Testis (tissue), 2 donors: ENCODE measurements at regions not wholly inside any gene's neighbourhood (a gene's known extent, or its start where the extent isn't known, plus 50 kb on each side); places are given as distances from the start of the nearest gene placed in this dataset.

Experiments
- DNase-seq: peaks from one replicate; pipeline ENCODE4 v3.0.0-alpha.2; 2019
- H3K27ac ChIP-seq, 2 donors: fragments of 200-600 bp; sonication (generic); one replicate each; pipeline ENCODE4 v1.5.1; 2019
- H3K27me3 ChIP-seq: fragments of 200-600 bp; sonication (generic); one replicate; pipeline ENCODE4 v1.5.1; 2019
- H3K36me3 ChIP-seq: fragments of 200-600 bp; sonication (generic); one replicate; pipeline ENCODE4 v1.5.1; 2017; ENCODE audit warnings: low read depth; ENCODE audit errors: missing control alignments
- H3K4me1 ChIP-seq: fragments of 200-600 bp; sonication (generic); one replicate; pipeline ENCODE4 v1.5.1; 2019
- H3K4me3 ChIP-seq, 2 donors: fragments of 200-600 bp; sonication (generic); one replicate each; pipeline ENCODE4 v1.5.1; 2017 to 2019
- H3K9me3 ChIP-seq: fragments of 200-600 bp; sonication (generic); one replicate; pipeline ENCODE4 v1.5.1; 2017
- POLR2A ChIP-seq: fragments of 450-650 bp; IDR thresholded peaks from one replicate; pipeline ENCODE4 v1.6.1; 2017; ENCODE audit warnings: antibody characterized with exemption, mild to moderate bottlenecking, moderate library complexity
- WGBS, 2 donors: methylation state at CpG; one replicate each; pipeline ENCODE4 v1.1.5; 2018; 5-methylcytosine and 5-hydroxymethylcytosine counted together
- intact Hi-C: fragments of 100-400 bp; cut with DNase I; formaldehyde crosslinking; loops from one replicate; pipeline ENCODE4 v1.15.1; 2023; ENCODE audit warnings: low total_unique reads
- TF ChIP-seq, protein P1 (sequence below), 3 experiments: fragments of 450-650 bp in 2 of 3; fragments of 200-600 bp in 1 of 3; sonication (generic) in 1 of 3; IDR thresholded peaks; one replicate each; pipeline ENCODE4 v1.5.1; 2016 to 2019; ENCODE audit warnings: antibody characterized with exemption in 3 of 3, mild to moderate bottlenecking in 2 of 3, moderate library complexity in 1 of 3

DNA sequence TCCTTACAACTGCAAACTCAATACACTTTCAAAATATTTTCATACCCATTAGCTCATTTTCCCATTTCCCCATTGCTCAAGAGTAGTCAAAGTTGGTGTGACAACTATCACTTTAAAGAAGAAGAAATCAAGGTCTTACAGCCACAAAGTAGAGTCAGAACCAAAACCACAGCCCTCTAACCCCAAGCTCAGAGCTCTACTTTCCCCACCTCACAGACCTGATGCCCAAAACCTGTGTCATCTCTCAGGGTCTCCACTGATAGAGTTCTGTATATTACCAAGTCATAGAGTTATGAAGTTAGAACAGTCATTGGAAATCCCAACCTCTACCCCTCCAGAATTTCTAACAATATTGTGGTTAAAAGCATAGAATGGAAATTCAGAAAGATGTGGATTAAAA lies 505.8 kb downstream of the RAB28 start:
- TF ChIP-seq, protein P1, sequence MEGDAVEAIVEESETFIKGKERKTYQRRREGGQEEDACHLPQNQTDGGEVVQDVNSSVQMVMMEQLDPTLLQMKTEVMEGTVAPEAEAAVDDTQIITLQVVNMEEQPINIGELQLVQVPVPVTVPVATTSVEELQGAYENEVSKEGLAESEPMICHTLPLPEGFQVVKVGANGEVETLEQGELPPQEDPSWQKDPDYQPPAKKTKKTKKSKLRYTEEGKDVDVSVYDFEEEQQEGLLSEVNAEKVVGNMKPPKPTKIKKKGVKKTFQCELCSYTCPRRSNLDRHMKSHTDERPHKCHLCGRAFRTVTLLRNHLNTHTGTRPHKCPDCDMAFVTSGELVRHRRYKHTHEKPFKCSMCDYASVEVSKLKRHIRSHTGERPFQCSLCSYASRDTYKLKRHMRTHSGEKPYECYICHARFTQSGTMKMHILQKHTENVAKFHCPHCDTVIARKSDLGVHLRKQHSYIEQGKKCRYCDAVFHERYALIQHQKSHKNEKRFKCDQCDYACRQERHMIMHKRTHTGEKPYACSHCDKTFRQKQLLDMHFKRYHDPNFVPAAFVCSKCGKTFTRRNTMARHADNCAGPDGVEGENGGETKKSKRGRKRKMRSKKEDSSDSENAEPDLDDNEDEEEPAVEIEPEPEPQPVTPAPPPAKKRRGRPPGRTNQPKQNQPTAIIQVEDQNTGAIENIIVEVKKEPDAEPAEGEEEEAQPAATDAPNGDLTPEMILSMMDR (IDR thresholded peaks at IDR 0.05), result no peak
- no peak for TF ChIP-seq POLR2A
- Histone ChIP-seq H3K4me1 (no peaks in the 10 kb centered on the region), H3K27ac (no peak overlapping the region), H3K27me3 (no peaks in the 10 kb centered on the region), H3K36me3 (no peaks in the 10 kb centered on the region), H3K9me3 (no peaks in the 10 kb centered on the region), H3K4me3 (no peak overlapping the region)
- intact Hi-C loops, result no loop called here
- no peak for DNase-seq

GRCh38 chr4:12975511-12975910 lies 508.6 kb downstream of the RAB28 start:
- no peak overlapping the region for H3K27ac ChIP-seq
- no peaks in the 10 kb centered on the region for H3K27me3 ChIP-seq
- no peaks in the 10 kb centered on the region for H3K36me3 ChIP-seq
- DNase-seq, result no peak
- intact Hi-C loops, result no loop called here
- no peaks in the 10 kb centered on the region for H3K4me1 ChIP-seq
- H3K4me3 ChIP-seq, result no peak overlapping the region
- no peaks in the 10 kb centered on the region for H3K9me3 ChIP-seq
- no peak for TF ChIP-seq POLR2A
- TF ChIP-seq, protein P1 (IDR thresholded peaks at IDR 0.05), result no peak
- WGBS, 2 donors, result 83 to 85% methylated on average over 3 of the region's 3 CpGs

GRCh38 chr4:12973522-12973921 lies 510.6 kb downstream of the RAB28 start:
- TF ChIP-seq, protein P1 (IDR thresholded peaks at IDR 0.05), result no peak
- no peak for TF ChIP-seq POLR2A

GRCh38 chr4:12968345-12968744 lies 515.8 kb downstream of the RAB28 start:
- intact Hi-C loops, result no loop called here
- Histone ChIP-seq H3K4me3 (no peak overlapping the region), H3K9me3 (no peaks in the 10 kb centered on the region), H3K27me3 (no peaks in the 10 kb centered on the region), H3K27ac (no peak overlapping the region), H3K4me1 (no peaks in the 10 kb centered on the region), H3K36me3 (no peaks in the 10 kb centered on the region)
- no peak for DNase-seq
- TF ChIP-seq, protein P1 (IDR thresholded peaks at IDR 0.05), result no peak
- TF ChIP-seq POLR2A, result no peak
- WGBS, 2 donors, result 53 to 64% methylated on average over 4 of the region's 4 CpGs

More at GRCh38 chr4:12973522-12973921, 510.6 kb downstream of the RAB28 start:
- no peak for DNase-seq
- Histone ChIP-seq H3K27me3 (no peaks in the 10 kb centered on the region), H3K4me3 (no peak overlapping the region), H3K9me3 (no peaks in the 10 kb centered on the region), H3K4me1 (no peaks in the 10 kb centered on the region), H3K27ac (no peak overlapping the region), H3K36me3 (no peaks in the 10 kb centered on the region)
- intact Hi-C loops, result no loop called here
- WGBS, 2 donors, result 91% methylated on average over 2 of the region's 2 CpGs

DNA sequence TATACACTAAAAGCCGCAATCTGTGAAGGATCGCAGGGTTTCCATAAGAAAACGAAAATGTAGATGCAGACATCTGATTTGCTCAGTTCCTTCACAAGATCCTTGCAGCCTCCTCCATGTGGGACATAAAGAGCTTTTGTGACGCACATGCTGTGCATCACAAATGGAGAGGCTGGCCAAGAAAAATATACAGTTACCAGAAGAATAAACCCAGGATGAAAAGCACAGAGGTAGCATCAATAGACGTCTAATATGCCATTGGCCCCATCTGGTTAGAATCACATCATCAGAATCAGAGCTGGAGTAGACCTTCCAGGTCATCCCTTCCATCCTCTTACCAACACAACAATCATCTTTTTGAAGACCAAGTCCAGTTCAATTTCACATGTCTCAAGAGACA lies 517.4 kb downstream of the RAB28 start:
- intact Hi-C loops, result no loop called here
- H3K4me3 ChIP-seq, result no peak overlapping the region
- no peak for DNase-seq
- no peak overlapping the region for H3K27ac ChIP-seq
- no peaks in the 10 kb centered on the region for H3K9me3 ChIP-seq
- WGBS, 2 donors, result 90% methylated on average over 5 of the region's 5 CpGs
- no peaks in the 10 kb centered on the region for H3K27me3 ChIP-seq
- no peaks in the 10 kb centered on the region for H3K4me1 ChIP-seq
- TF ChIP-seq, protein P1 (IDR thresholded peaks at IDR 0.05), result no peak
- no peak for TF ChIP-seq POLR2A
- no peaks in the 10 kb centered on the region for H3K36me3 ChIP-seq
